Liver (tissue), 3 donors: ENCODE measurements at regions not wholly inside any gene's neighbourhood (a gene's known extent, or its start where the extent isn't known, plus 50 kb on each side); places are given as distances from the start of the nearest gene placed in this dataset.

ENCODE experiments used
- HNF4A ChIP-seq, 2 donors: conservative IDR thresholded peaks; 2 replicates each; pipeline ENCODE4 v1.6.1; 2016; ENCODE audit warnings: antibody characterized with exemption in 2 of 2, mild to moderate bottlenecking in 2 of 2
- HNF4G ChIP-seq: IDR thresholded peaks from 2 replicates; pipeline ENCODE4 v1.6.1; 2016; ENCODE audit warnings: antibody characterized with exemption
- NR2F2 ChIP-seq: IDR thresholded peaks from 2 replicates; pipeline ENCODE4 v1.6.1; 2016; ENCODE audit warnings: antibody characterized with exemption
- RAD21 ChIP-seq, 2 donors: IDR thresholded peaks; 2 replicates each; pipeline ENCODE4 v1.6.1; 2016; ENCODE audit warnings: antibody characterized with exemption in 2 of 2, mild to moderate bottlenecking in 2 of 2
- RXRA ChIP-seq, 2 donors: IDR thresholded peaks; 2 replicates each; pipeline ENCODE4 v1.6.1; 2017 to 2018; ENCODE audit warnings: antibody characterized with exemption in 2 of 2, mild to moderate bottlenecking in 1 of 2
- TAF1 ChIP-seq: conservative IDR thresholded peaks from 2 replicates; pipeline ENCODE4 v1.6.1; 2016; ENCODE audit warnings: antibody characterized with exemption, mild to moderate bottlenecking
- YY1 ChIP-seq: IDR thresholded peaks from 2 replicates; pipeline ENCODE4 v1.6.1; 2016; ENCODE audit warnings: antibody characterized with exemption, mild to moderate bottlenecking
- TF ChIP-seq, protein P1 (sequence below): fragments of 150-350 bp; IDR thresholded peaks from 2 replicates; pipeline ENCODE4 v1.5.1; 2017; ENCODE audit warnings: improper control_type of control experiment, low read depth, low read length; ENCODE audit not compliant: missing input control
- TF ChIP-seq, protein P2 (sequence below): IDR thresholded peaks from 2 replicates; pipeline ENCODE4 v1.6.1; 2016; ENCODE audit warnings: antibody characterized with exemption
- TF ChIP-seq, protein P3 (sequence below): IDR thresholded peaks from 2 replicates; pipeline ENCODE4 v1.6.1; 2016; ENCODE audit warnings: antibody characterized with exemption, mild to moderate bottlenecking
- TF ChIP-seq, protein P4 (sequence below): IDR thresholded peaks from 2 replicates; pipeline ENCODE4 v1.6.1; 2016; ENCODE audit warnings: antibody characterized with exemption
- donor health status: healthy.
- donor health status: healthy.

DNA sequence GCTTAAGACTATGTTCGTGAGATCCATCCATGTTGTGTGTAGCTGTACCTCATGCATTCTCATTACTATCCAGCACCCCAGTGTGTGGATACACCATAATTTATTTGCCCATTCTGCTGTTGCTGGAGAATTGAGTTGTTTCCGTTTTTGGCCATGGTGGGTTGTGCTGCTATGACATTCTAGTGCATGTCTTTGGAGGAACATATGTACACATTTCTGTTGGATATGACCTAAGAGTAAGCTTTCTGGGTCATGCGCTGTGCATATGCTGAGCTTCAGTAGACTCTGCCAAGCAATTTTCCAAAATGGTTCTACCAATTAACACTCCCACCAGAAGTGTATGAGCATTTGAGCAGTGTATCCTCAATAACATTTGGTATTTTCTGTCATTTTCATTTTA is 316.6 kb downstream of the MIAT start:
- TF ChIP-seq, protein P1, sequence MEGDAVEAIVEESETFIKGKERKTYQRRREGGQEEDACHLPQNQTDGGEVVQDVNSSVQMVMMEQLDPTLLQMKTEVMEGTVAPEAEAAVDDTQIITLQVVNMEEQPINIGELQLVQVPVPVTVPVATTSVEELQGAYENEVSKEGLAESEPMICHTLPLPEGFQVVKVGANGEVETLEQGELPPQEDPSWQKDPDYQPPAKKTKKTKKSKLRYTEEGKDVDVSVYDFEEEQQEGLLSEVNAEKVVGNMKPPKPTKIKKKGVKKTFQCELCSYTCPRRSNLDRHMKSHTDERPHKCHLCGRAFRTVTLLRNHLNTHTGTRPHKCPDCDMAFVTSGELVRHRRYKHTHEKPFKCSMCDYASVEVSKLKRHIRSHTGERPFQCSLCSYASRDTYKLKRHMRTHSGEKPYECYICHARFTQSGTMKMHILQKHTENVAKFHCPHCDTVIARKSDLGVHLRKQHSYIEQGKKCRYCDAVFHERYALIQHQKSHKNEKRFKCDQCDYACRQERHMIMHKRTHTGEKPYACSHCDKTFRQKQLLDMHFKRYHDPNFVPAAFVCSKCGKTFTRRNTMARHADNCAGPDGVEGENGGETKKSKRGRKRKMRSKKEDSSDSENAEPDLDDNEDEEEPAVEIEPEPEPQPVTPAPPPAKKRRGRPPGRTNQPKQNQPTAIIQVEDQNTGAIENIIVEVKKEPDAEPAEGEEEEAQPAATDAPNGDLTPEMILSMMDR: no peak
- TF ChIP-seq YY1 (no peak), RAD21 (IDR thresholded peaks at IDR 0.05) (no peak), NR2F2 (no peak), TAF1 (no peak), RXRA (IDR thresholded peaks at IDR 0.05) (no peak), HNF4G (no peak), HNF4A (conservative IDR thresholded peaks at IDR 0.05) (no peak)
- TF ChIP-seq, protein P2, sequence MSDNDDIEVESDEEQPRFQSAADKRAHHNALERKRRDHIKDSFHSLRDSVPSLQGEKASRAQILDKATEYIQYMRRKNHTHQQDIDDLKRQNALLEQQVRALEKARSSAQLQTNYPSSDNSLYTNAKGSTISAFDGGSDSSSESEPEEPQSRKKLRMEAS: no peak
- TF ChIP-seq, protein P3, sequence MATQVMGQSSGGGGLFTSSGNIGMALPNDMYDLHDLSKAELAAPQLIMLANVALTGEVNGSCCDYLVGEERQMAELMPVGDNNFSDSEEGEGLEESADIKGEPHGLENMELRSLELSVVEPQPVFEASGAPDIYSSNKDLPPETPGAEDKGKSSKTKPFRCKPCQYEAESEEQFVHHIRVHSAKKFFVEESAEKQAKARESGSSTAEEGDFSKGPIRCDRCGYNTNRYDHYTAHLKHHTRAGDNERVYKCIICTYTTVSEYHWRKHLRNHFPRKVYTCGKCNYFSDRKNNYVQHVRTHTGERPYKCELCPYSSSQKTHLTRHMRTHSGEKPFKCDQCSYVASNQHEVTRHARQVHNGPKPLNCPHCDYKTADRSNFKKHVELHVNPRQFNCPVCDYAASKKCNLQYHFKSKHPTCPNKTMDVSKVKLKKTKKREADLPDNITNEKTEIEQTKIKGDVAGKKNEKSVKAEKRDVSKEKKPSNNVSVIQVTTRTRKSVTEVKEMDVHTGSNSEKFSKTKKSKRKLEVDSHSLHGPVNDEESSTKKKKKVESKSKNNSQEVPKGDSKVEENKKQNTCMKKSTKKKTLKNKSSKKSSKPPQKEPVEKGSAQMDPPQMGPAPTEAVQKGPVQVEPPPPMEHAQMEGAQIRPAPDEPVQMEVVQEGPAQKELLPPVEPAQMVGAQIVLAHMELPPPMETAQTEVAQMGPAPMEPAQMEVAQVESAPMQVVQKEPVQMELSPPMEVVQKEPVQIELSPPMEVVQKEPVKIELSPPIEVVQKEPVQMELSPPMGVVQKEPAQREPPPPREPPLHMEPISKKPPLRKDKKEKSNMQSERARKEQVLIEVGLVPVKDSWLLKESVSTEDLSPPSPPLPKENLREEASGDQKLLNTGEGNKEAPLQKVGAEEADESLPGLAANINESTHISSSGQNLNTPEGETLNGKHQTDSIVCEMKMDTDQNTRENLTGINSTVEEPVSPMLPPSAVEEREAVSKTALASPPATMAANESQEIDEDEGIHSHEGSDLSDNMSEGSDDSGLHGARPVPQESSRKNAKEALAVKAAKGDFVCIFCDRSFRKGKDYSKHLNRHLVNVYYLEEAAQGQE: no peak
- TF ChIP-seq, protein P4, sequence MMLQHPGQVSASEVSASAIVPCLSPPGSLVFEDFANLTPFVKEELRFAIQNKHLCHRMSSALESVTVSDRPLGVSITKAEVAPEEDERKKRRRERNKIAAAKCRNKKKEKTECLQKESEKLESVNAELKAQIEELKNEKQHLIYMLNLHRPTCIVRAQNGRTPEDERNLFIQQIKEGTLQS: no peak
